Kidney tubule cell (primary cell): ENCODE measurements at regions not wholly inside any gene's neighbourhood (a gene's known extent, or its start where the extent isn't known, plus 50 kb on each side); places are given as distances from the start of the nearest gene placed in this dataset.
"Not testable (repeated sequence)": the region's sequence is repeated elsewhere in the genome, so short reads cannot be mapped to it uniquely, and the experiment has no call there.

Experiments used
- DNase-seq: peaks from one replicate; pipeline ENCODE4 v3.0.0-alpha.2; 2018; ENCODE audit warnings: low spot score

- no peak for DNase-seq
These were observed 59.9 kb downstream of the MINAR1 start for GRCh38 chr15:79492065-79492464.

- no peak for DNase-seq
These were observed 62.3 kb downstream of the MINAR1 start for GRCh38 chr15:79494384-79494909.

- no peak for DNase-seq
These were observed 63.0 kb downstream of the MINAR1 start for GRCh38 chr15:79494963-79495755.

- no peak for DNase-seq
These were observed 63.6 kb downstream of the MINAR1 start for GRCh38 chr15:79495775-79496174.

- DNase-seq, result no peak
These were observed 64.7 kb downstream of the MINAR1 start for GRCh38 chr15:79496838-79497237.

- DNase-seq, result no peak
These were observed 69.0 kb downstream of the MINAR1 start for GRCh38 chr15:79501086-79501485.

- DNase-seq, result peak; percentile 1
These were observed 73.8 kb downstream of the MINAR1 start for GRCh38 chr15:79505956-79506355.

GRCh38 chr15:79512844-79513243 is 80.7 kb downstream of the MINAR1 start:
- DNase-seq, result not testable (repeated sequence)

- DNase-seq, result no peak
These were observed 81.3 kb downstream of the MINAR1 start for GRCh38 chr15:79513417-79513816.

- no peak for DNase-seq
These were observed 81.8 kb downstream of the MINAR1 start for GRCh38 chr15:79513940-79514339.

GRCh38 chr15:79515300-79516027 is 83.3 kb downstream of the MINAR1 start:
- no peak for DNase-seq

GRCh38 chr15:79516155-79516554 is 84.0 kb downstream of the MINAR1 start:
- DNase-seq, result no peak

GRCh38 chr15:79516646-79517045 is 84.5 kb downstream of the MINAR1 start:
- no peak for DNase-seq

GRCh38 chr15:79519628-79520027 is 87.5 kb downstream of the MINAR1 start:
- no peak for DNase-seq

GRCh38 chr15:79520654-79521053 is 88.5 kb downstream of the MINAR1 start:
- DNase-seq, result no peak

GRCh38 chr15:79522656-79523055 is 90.5 kb downstream of the MINAR1 start:
- no peak for DNase-seq

GRCh38 chr15:79523266-79523665 is 91.1 kb downstream of the MINAR1 start:
- DNase-seq, result no peak

GRCh38 chr15:79524531-79524930 is 92.4 kb downstream of the MINAR1 start:
- no peak for DNase-seq

GRCh38 chr15:79526376-79526775 is 94.2 kb downstream of the MINAR1 start:
- DNase-seq, result no peak

GRCh38 chr15:79527821-79528220 is 95.7 kb downstream of the MINAR1 start:
- DNase-seq, result no peak

GRCh38 chr15:79529157-79529785 is 97.1 kb downstream of the MINAR1 start:
- no peak for DNase-seq

GRCh38 chr15:79535536-79535935 is 103.4 kb downstream of the MINAR1 start:
- no peak for DNase-seq

GRCh38 chr15:79538527-79538926 is 106.4 kb downstream of the MINAR1 start:
- DNase-seq, result no peak
